GM20000 (cell line): ENCODE measurements at regions not wholly inside any gene's neighbourhood (a gene's known extent, or its start where the extent isn't known, plus 50 kb on each side); places are given as distances from the start of the nearest gene placed in this dataset.
"Not testable (repeated sequence)": the region's sequence is repeated elsewhere in the genome, so short reads cannot be mapped to it uniquely, and the experiment has no call there.

Source experiments
- DNase-seq: peaks from one replicate; pipeline ENCODE4 v3.0.0; 2012; ENCODE audit warnings: low spot score
- CTCF ChIP-seq: IDR thresholded peaks from 2 replicates; pipeline ENCODE4 v1.5.1; 2012; ENCODE audit warnings: mild to moderate bottlenecking, control low read depth; ENCODE audit errors: extremely low read depth, missing control alignments

- no peak for TF ChIP-seq CTCF
Measured at GRCh38 chr15:25596644-25597562, 158.1 kb upstream of the UBE3A start.

GRCh38 chr15:25587616-25588340 is 149.0 kb upstream of the UBE3A start:
- TF ChIP-seq CTCF, result no peak
- DNase-seq, result no peak

More at GRCh38 chr15:25596644-25597562, 158.1 kb upstream of the UBE3A start:
- DNase-seq, result no peak

GRCh38 chr15:25582886-25583285 is 144.1 kb upstream of the UBE3A start:
- TF ChIP-seq CTCF, result no peak
- no peak for DNase-seq

GRCh38 chr15:25579127-25579526 is 140.3 kb upstream of the UBE3A start:
- TF ChIP-seq CTCF, result no peak
- no peak for DNase-seq

GRCh38 chr15:25572191-25572590 is 133.4 kb upstream of the UBE3A start:
- DNase-seq, result no peak
- TF ChIP-seq CTCF, result no peak

- TF ChIP-seq CTCF, result no peak
- no peak for DNase-seq
Measured at GRCh38 chr15:25568751-25569150, 129.9 kb upstream of the UBE3A start.

GRCh38 chr15:25566545-25566944 is 127.7 kb upstream of the UBE3A start:
- DNase-seq, result not testable (repeated sequence)
